Activated T-cell treated with anti-CD3 and anti-CD28 coated beads, Interleukin-2, amount 50 U/mL, for 48 hours (primary cell): ENCODE measurements at regions not wholly inside any gene's neighbourhood (a gene's known extent, or its start where the extent isn't known, plus 50 kb on each side); places are given as distances from the start of the nearest gene placed in this dataset.
"Not testable (repeated sequence)": the region's sequence is repeated elsewhere in the genome, so short reads cannot be mapped to it uniquely, and the experiment has no call there.

Source experiments
- DNase-seq, 2 experiments: peaks; one replicate each; pipeline ENCODE4 v3.0.0-alpha.2; 2020

DNA sequence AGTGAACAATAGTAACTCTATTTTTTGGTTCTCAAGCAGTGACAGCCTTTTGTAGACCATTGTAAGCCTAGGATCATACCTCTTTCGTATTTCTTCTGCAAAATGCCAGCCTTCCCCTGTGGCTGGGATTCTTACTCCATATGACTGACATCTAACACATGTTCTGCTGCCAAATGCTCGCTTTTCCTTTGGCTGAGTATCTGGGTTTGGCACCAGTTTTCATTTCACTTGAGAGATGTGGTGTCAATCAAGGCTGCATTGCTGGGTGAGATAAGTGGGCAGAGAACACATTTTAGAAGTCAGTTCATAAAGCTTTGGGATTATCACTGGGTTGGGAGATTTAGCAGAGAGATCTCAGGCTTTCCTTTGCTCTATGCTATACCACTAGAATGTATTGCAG lies 514.7 kb upstream of the SGO1 start:
- DNase-seq, result no peak

GRCh38 chr3:20698896-20699295 lies 512.9 kb upstream of the SGO1 start:
- DNase-seq, result no peak

GRCh38 chr3:20696388-20697150 lies 510.6 kb upstream of the SGO1 start:
- DNase-seq, result no peak

GRCh38 chr3:20692675-20693074 lies 506.7 kb upstream of the SGO1 start:
- no peak for DNase-seq

DNA sequence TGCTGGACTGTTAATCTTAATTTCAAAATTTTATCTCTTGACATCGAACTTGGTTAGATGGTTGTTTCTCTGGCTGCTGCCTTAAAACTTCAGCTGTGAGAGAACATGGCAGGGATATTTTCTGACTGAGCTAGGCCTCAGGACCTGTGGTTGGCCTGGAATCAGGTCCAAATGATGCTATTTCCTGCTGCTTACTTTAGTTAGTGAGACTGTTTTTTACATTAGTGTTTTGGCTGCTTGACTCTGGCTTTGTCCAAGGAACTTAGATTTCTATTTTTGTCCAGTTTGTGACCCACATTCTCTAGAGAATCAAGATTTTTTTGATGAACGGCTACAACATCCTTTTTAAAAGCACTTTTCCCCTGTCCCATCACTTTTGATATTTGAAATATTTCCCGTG lies 497.9 kb upstream of the SGO1 start:
- DNase-seq, result no peak

GRCh38 chr3:20682573-20682972 lies 496.6 kb upstream of the SGO1 start:
- DNase-seq, result no peak

DNA sequence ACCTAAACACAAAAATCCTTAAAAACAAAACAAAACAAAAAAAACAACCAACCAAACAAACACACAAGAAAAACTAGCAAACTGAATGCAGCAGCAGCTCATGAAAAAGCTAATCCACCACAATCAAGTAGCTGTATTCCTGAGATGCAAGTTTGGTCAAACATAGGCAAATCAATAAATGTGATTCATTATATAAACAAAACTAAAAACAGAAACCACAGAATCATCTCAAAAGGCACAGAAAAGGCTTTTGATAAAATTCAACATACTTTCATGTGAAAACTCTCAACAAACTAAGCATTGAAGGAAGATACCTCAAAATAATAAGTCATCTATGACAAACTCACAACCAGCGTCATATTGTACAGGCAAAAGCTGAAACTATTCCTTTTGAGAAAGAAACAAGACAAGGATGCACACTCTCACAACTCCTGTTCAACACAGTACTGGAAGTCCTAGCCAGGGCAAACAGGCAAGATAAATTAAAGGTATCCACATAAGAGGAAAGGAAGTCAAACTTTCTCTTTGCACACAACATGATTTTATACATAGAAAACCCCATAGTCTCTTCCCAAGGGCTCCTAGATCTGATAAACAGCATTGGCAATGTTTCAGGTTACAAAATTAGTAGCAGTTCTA lies 495.1 kb upstream of the SGO1 start:
- DNase-seq, result no peak

- DNase-seq, result no peak
Measured at GRCh38 chr3:20673866-20674265, 487.9 kb upstream of the SGO1 start.

DNA sequence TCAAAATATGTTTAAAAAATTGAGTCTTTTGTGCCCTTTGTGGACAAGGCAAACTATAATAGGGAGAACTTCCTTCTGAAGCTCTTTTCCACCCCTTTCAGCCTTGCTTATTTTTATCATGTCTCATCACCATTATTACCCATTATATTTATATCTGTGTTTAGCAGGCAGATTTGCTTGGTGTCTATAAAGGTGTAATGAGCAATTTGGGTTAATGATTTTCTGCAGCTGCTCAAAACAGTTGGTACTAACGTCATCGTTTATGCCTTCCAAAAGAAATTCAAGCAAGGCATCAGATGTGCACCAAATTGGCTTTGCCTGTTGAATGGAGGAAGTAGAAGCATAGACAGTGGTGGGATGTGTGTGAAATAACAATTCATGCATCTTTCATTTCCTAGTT lies 483.7 kb upstream of the SGO1 start:
- DNase-seq, result no peak

- no peak for DNase-seq
Measured at GRCh38 chr3:20669184-20669583, 483.2 kb upstream of the SGO1 start.

GRCh38 chr3:20668411-20668810 lies 482.4 kb upstream of the SGO1 start:
- no peak for DNase-seq

DNA sequence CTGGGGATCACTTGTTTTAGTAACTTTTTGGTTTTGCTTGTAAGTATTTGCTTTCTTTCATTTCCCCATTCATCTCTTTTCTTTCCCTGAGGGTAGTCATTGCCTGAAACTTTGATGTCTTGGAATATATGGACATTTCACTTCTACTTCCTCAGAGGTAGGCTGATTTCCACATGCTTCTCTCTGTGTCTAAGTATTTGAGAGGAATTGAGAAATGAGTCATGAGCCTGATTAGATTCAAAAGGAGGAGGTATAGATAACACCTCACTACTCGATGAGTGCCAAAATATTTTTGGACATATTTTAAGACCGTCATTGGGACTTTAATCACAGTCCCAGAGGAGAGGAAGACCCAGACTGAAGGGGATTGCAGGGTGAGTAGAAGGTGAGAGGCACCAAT lies 480.1 kb upstream of the SGO1 start:
- no peak for DNase-seq

DNA sequence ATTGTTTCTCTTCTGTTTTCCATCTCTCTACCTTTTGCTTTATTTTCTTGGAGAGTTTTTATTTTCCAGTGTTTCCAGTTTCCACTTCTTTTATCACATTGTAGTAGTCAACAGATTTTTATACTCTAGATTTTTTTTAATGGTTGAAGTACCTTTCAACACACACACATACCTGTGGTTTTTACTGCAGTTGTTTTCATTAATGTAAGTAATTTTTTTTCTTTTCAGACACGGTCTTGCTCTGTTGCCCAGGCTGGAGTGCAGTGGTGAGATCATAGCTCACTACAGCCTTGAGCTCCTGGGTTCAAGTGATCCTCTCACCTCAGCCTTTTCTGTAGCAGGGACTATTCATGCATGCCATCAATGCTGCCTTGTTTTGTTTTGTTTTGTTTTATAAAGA lies 472.5 kb upstream of the SGO1 start:
- no peak for DNase-seq

- DNase-seq, result no peak
Measured at GRCh38 chr3:20657560-20657959, 471.6 kb upstream of the SGO1 start.

GRCh38 chr3:20652231-20652986 lies 466.4 kb upstream of the SGO1 start:
- no peak for DNase-seq

- no peak for DNase-seq
Measured at GRCh38 chr3:20648921-20649381, 462.9 kb upstream of the SGO1 start.

GRCh38 chr3:20648294-20648693 lies 462.3 kb upstream of the SGO1 start:
- no peak for DNase-seq

DNA sequence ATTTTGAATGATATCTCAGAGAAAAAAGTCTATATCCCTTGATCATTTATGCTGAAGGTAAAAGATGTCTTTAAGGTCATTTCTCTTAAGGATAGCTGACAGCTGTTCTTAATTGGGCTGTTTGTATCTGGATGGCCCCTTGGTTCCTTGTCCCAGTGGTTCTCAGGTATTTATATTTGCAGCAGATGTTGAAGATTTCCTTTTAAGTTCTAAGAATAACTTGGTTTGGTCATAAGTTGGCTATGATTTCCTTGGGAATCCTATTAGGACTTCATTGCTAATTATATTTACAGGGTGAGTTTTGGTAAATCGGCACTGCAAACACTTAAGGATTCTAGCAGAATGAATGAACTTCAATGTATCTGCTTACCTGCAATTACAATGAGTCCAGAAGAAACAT lies 460.4 kb upstream of the SGO1 start:
- no peak for DNase-seq

- no peak for DNase-seq
Measured at GRCh38 chr3:20645340-20645739, 459.3 kb upstream of the SGO1 start.

DNA sequence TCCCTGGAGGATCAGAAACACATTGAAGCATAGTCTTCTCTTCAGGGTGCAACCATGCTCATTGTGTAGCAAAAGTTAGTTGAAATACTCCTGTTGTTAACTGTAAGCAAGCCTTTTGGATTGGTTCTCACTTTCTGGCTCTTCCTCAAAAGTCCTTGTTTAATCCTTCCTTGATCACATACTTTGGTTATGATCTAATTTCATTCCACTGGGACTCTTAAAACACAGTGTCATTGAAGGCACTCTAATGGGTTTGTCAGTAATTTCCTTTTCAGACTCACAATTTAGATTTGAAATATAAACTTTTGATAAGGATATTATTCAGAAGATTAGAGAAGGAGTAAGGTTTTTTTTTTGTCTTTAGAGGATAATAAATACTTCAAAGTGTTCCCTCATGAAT lies 451.7 kb upstream of the SGO1 start:
- DNase-seq, result no peak

GRCh38 chr3:20622304-20622703 lies 436.3 kb upstream of the SGO1 start:
- DNase-seq, result no peak

GRCh38 chr3:20618621-20619020 lies 432.6 kb upstream of the SGO1 start:
- DNase-seq, result not testable (repeated sequence)

DNA sequence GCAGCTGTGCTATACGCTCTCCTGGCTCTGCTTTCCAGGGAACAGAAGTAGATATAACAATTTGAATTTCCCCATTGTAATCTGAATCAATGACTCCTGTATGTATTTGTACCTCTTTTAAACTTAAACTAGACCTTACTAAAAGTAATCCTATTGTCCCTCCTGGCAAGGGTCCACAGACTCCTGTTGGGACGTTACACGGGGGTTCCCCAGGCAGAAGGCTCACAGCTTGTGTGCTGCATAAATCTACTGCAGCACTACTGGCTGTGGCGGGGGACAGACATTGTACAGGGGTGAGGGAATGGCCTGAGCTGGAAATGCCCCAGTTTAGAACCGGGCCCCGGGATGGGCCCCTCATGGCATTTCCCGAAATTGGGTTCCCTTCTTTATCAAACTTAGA lies 432.2 kb upstream of the SGO1 start:
- not testable (repeated sequence) for DNase-seq

DNA sequence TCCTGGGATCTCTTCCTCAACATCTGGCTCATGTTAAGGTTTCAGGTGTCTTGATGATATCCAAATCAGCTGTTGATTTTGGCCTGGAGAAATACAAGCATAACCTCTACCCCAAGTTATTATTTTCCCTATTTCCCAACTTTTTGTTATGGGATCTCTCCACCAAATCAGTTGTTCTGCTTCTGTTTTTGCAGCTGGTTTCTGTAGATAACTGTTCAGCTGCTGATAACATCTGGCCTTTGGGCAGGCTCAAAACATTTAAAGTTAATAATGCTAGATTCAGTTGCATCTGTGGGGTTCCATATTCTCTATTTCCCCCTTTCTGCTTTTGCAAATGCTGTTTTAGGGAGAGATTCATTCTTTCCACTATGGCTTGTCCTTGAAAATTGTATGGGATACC lies 430.0 kb upstream of the SGO1 start:
- DNase-seq, result not testable (repeated sequence)
